HG03469 (cell line): ENCODE measurements at regions not wholly inside any gene's neighbourhood (a gene's known extent, or its start where the extent isn't known, plus 50 kb on each side); places are given as distances from the start of the nearest gene placed in this dataset.
"Not testable (repeated sequence)": the region's sequence is repeated elsewhere in the genome, so short reads cannot be mapped to it uniquely, and the experiment has no call there.

Experiments used
- ATAC-seq: cut with Tn5 transposase; IDR thresholded peaks from one replicate; pipeline ENCODE4 v1.9.1; 2021; ENCODE audit warnings: mild to moderate bottlenecking, moderate library complexity, moderate number of reproducible peaks; ENCODE audit not compliant: unreplicated experiment

GRCh38 chr3:16704941-16705340 lies 99.7 kb upstream of the DAZL start:
- no peak for ATAC-seq

GRCh38 chr3:16707260-16707659 lies 102.0 kb upstream of the DAZL start:
- ATAC-seq, result no peak

- no peak for ATAC-seq
Measured at GRCh38 chr3:16708285-16708684, 103.1 kb upstream of the DAZL start.

GRCh38 chr3:16711691-16712090 lies 106.5 kb upstream of the DAZL start:
- not testable (repeated sequence) for ATAC-seq

GRCh38 chr3:16715281-16715680 lies 110.1 kb upstream of the DAZL start:
- ATAC-seq, result no peak

GRCh38 chr3:16719426-16719825 lies 114.2 kb upstream of the DAZL start:
- ATAC-seq, result no peak

- ATAC-seq, result no peak
Measured at GRCh38 chr3:16720367-16720940, 115.2 kb upstream of the DAZL start.

GRCh38 chr3:16721494-16721893 lies 116.3 kb upstream of the DAZL start:
- no peak for ATAC-seq

- ATAC-seq, result no peak
Measured at GRCh38 chr3:16723978-16724377, 118.8 kb upstream of the DAZL start.

- ATAC-seq, result no peak
Measured at GRCh38 chr3:16724487-16724886, 119.3 kb upstream of the DAZL start.

GRCh38 chr3:16725972-16726371 lies 120.7 kb upstream of the DAZL start:
- ATAC-seq, result no peak

- ATAC-seq, result no peak
Measured at GRCh38 chr3:16728770-16729745, 123.8 kb upstream of the DAZL start.

GRCh38 chr3:16738451-16738850 lies 133.2 kb upstream of the DAZL start:
- no peak for ATAC-seq

GRCh38 chr3:16739541-16740105 lies 134.4 kb upstream of the DAZL start:
- ATAC-seq, result no peak

GRCh38 chr3:16740515-16740914 lies 135.3 kb upstream of the DAZL start:
- ATAC-seq, result no peak

GRCh38 chr3:16741103-16741758 lies 136.0 kb upstream of the DAZL start:
- no peak for ATAC-seq

GRCh38 chr3:16741890-16742289 lies 136.7 kb upstream of the DAZL start:
- no peak for ATAC-seq

- ATAC-seq, result no peak
Measured at GRCh38 chr3:16743276-16743675, 138.1 kb upstream of the DAZL start.

GRCh38 chr3:16759227-16759903 lies 125.4 kb upstream of the PLCL2 start:
- no peak for ATAC-seq

GRCh38 chr3:16761571-16761970 lies 123.2 kb upstream of the PLCL2 start:
- ATAC-seq, result no peak

- ATAC-seq, result no peak
Measured at GRCh38 chr3:16765661-16766060, 119.1 kb upstream of the PLCL2 start.
